ENCODE measurements at regions not wholly inside any gene's neighbourhood (a gene's known extent, or its start where the extent isn't known, plus 50 kb on each side); places are given as distances from the start of the nearest gene placed in this dataset.

- no peak for DNase-seq (ENCODE audit: low read depth in 2 of 2)
These were observed 88.3 kb downstream of the ANKRD60 start for GRCh38 chr20:58139849-58140786.

GRCh38 chr20:58138395-58138794 lies 90.1 kb downstream of the ANKRD60 start:
- no peak for DNase-seq (ENCODE audit: low read depth in 2 of 2)

DNA sequence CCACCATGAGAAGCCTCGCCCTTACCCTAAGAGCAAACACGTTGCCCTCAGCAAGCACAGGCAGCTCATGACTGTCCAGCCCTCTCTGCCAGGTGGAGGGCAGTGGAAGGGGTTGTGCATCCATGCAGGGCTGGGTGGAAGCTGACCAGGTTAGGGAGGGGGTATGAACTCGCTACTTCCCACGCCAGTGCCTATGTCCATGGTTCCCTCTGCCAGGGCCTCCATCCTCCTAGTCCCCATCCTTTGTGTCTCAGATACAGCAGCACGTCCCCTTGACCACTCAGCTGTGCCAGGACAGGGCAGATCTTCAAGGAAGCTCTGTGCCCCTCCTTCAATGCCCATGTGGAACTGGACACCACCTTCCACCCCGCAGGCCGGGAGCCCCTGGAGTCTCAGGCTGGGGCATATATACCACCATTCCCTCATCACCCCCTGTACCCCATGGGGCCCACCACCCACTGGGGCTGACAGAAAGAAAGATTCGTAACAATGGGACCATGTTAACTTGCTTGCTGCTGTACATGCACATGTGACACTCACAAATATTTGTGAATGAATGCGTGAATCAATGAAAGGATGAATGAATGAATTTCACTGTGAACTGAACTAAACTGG lies 90.7 kb downstream of the ANKRD60 start:
- no peak for DNase-seq (ENCODE audit: low read depth in 2 of 2)

GRCh38 chr20:58137236-58137635 lies 91.2 kb downstream of the ANKRD60 start:
- no peak for DNase-seq (ENCODE audit: low read depth in 2 of 2)

DNA sequence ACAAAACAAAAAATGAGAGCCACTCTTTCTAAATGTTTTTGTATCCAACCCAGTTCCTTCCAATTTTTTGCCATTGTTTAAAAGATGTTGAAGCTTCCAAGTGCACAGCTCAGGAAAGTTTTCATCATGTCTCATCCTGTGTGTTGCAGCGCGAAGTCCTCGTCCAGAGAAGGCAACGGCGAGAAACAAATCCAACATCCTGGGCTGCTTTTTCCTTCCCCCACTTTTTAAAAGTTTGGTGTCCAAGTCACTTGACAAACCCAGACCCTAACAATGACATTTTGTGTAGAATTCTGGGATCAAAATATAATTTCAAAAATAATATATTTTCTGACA lies 92.3 kb downstream of the ANKRD60 start:
- no peak for DNase-seq (ENCODE audit: low read depth in 2 of 2)

GRCh38 chr20:58135441-58136148 lies 92.9 kb downstream of the ANKRD60 start:
- no peak for DNase-seq (ENCODE audit: low read depth in 2 of 2)

DNA sequence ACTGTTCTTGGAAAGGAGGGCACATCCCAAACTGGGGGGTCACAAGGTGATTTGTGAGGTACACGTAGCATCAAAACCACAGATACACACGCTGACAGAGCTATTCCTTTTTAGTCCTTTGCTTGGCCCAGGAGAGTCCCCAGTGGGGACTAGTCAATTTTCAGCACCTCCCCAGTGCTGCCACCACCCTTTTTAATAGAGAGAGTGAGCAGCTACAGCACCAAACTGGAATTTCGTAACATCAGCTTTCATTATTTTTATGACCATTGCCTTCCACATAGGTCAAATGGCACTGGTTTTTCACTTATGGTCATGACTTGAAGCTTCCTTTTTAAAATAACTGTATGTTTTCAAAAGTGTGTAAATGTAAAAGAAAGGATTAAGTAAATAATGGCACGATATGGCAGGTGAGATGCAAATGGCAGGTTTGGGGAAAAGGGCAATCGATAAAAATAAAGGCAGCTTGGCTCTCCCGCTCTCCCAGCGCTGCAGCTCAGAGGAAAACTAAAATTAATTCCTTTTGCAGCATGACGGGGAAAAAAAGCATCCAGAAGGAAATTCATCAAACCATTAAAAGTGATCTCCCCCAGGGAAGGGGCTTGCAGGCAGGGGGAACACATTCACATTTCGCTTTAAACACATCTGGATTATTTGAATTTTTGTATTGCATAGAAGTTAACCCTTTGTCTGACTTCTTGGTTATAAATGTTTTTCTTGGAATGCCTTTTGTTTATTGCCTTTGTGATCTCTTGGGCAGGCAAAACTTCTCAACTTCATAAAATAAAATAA lies 95.2 kb downstream of the ANKRD60 start:
- DNase-seq (ENCODE audit: low read depth in 2 of 2), result no peak

- DNase-seq (ENCODE audit: low read depth in 2 of 2), result peak; percentile 60 to 63
These were observed 96.8 kb downstream of the ANKRD60 start for GRCh38 chr20:58131551-58132142.

- DNase-seq (ENCODE audit: low read depth in 2 of 2), result no peak
These were observed 97.3 kb downstream of the ANKRD60 start for GRCh38 chr20:58131151-58131550.

DNA sequence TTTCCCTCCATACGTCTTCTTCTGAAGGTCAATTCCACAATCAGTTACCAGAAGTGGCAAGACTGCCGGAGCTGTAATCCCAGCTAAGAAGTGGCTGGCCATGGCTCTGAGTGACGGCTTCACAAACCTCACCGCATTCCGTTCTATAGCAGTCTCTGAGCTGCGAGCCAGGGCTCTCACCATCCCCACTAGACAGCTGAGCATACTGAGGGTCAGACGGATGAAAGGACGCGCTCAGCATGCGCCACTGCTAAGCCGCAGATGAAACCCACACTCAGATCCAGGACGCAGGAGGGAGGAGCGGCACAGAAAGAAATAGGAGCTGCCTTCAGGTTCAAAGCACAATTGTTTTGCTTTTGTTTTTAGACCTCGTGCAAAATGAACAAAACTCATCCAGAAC lies 97.9 kb downstream of the ANKRD60 start:
- no peak for DNase-seq (ENCODE audit: low read depth in 2 of 2)

DNA sequence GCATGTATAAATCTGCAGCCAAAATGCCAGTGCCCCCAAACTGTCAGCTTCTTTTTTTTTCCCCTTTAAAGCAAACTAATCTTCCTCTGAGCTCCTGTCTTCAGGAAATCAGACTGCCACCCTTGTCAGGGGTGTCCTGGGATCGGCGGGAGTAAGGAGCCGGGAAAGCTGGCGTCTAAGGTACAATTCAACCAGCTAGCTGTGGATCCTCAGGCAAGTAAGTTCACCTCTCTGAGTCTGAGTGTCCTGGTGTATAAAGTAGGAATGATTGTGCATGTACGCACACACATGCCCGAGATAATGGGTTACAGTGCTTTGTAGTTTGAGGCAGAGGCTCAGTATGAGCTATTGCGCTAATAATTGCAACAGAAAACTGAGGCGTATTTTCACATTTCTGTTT lies 98.3 kb downstream of the ANKRD60 start:
- DNase-seq (ENCODE audit: low read depth in 2 of 2), result no peak

DNA sequence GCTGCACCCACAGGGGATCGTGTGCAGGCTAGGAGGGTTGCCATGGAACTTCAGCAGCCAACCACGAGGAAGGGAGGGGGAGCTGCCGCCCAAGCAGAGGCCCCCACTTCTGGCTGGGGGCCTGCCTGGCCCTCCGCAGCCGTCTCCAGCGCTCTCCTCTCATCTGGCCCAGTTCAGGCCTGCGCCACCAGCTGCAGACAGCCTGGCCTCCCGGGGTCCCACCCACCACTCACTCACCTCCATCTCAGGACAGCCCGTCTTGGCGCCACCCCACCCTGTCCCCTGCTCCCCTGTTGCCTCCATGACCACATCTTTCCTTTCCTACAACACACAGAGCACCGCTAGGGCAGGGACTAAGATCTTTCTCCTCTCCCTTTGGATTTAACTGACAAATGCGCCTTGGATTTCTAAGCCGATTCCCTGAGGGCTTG lies 98.7 kb downstream of the ANKRD60 start:
- no peak for DNase-seq (ENCODE audit: low read depth in 2 of 2)

- no peak for DNase-seq (ENCODE audit: low read depth in 2 of 2)
These were observed 99.5 kb downstream of the ANKRD60 start for GRCh38 chr20:58128635-58129625.

DNA sequence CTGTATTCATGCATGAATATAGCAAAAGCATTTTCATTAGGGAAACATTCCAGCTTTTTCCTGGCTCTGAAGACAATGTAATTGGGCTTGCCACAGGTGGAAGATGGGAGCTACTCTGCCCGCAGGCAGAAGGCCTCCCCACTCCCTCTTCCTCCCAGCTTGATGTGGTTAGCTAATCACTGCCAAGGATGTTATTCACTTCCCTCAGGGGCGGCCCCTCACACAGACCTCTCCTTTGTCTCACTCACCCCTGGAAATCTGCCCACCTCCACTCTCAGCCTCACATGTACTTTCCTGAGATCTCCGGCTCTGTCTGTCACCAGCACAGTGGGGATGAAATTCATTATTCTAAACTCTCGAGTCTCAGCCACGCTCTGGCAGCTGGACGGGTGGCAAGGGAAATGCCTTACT lies 100.7 kb downstream of the ANKRD60 start:
- DNase-seq (ENCODE audit: low read depth in 2 of 2), result peak; percentile 53 to 57

DNA sequence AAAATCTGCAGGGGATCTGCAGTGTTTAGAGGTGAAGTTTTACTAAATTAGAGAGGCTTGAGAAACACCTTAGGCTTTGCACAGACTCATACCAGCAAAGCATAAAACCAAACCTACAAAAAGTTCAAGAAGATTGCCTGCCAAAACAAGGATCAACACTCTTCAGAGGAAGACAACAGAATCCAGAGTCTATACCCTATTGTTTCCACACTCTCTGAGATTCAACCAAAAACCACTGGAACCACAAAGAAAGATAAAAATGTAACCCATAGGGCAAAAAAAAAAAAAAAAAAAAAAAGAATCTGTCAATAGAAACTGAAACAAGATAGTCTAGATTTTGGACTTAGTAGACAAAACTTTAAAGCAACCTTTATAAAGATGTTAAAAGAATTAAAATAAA lies 102.7 kb downstream of the ANKRD60 start:
- DNase-seq (ENCODE audit: low read depth in 2 of 2), result no peak

DNA sequence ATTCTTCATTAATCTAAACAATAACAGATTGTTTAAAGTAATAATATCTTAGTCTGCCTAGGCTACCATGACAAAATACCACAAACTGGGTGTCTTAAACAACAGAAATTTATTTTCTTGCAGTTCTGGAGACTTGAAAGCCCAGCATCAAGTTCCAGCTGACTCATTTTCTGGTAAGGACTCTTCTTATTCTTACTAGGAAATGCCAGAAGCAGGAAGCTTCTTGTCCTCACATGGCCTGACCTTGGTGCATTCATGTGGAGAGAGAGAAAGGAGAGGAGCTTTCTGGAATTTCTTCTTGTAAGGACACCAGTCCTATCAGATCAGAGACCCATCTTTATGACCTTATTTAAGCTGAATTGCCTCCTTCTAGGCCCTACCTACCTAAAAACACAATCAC lies 110.5 kb downstream of the ANKRD60 start:
- no peak for DNase-seq (ENCODE audit: low read depth in 2 of 2)

DNA sequence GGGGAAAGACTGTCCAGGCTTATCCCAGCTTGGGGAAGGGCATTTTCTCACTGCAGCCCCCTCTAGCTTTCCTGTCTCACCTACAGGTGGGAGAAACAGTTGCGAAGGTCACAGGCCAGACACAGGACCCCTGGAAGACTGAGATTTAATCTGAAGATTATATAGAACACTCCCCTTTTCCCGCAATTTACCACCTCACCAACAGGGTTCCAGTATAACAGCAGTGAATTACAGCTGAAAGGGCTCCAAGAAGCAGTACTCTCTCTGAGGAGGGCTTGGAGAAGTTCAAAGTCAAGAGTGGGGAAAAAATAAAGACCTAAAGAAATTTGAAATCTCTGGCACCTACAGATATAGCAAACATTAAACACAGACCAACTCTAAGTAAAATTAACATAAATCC lies 111.9 kb downstream of the ANKRD60 start:
- no peak for DNase-seq (ENCODE audit: low read depth in 2 of 2)

GRCh38 chr20:58113716-58114115 lies 114.7 kb downstream of the ANKRD60 start:
- DNase-seq (ENCODE audit: low read depth in 2 of 2), result no peak

GRCh38 chr20:58112017-58112781 lies 116.3 kb downstream of the ANKRD60 start:
- DNase-seq (ENCODE audit: low read depth in 2 of 2), result peak in 1 of 2 experiments; percentile 51

Measured in fibroblast of skin of left quadriceps (primary cell).